GM12878 (cell line): ENCODE measurements at regions not wholly inside any gene's neighbourhood (a gene's known extent, or its start where the extent isn't known, plus 50 kb on each side); places are given as distances from the start of the nearest gene placed in this dataset.

Experiments
- ASH2L ChIP-seq: fragments of 300-600, 200-600 bp; sonication (generic); IDR thresholded peaks from 2 replicates; pipeline ENCODE4 v1.6.1; 2017; ENCODE audit warnings: low read depth, mild to moderate bottlenecking, borderline replicate concordance
- ATF7 ChIP-seq: fragments of 450-650 bp; IDR thresholded peaks from 2 replicates; pipeline ENCODE4 v1.6.1; 2016; ENCODE audit warnings: low read depth, mild to moderate bottlenecking
- BCLAF1 ChIP-seq: fragments of 450-650 bp; IDR thresholded peaks from 2 replicates; pipeline ENCODE4 v1.6.1; 2017; ENCODE audit warnings: antibody characterized with exemption, mild to moderate bottlenecking, moderate library complexity
- CREB1 ChIP-seq: IDR thresholded peaks from 2 replicates; pipeline ENCODE4 v1.6.1; 2012; ENCODE audit warnings: low read depth, mild to moderate bottlenecking, inconsistent platforms
- EZH2 ChIP-seq: IDR thresholded peaks from 2 replicates; pipeline ENCODE4 v1.6.1; 2012; ENCODE audit warnings: low read depth, mild to moderate bottlenecking, control low read depth, inconsistent platforms, low read length, borderline replicate concordance; ENCODE audit not compliant: control insufficient read depth
- FOS ChIP-seq: IDR thresholded peaks from 3 replicates; pipeline ENCODE4 v1.6.1; 2011; ENCODE audit warnings: borderline replicate concordance; ENCODE audit not compliant: insufficient read length; ENCODE audit errors: extremely low read depth
- HDAC6 ChIP-seq: fragments of 200-600 bp; sonication (generic); IDR thresholded peaks from one replicate; pipeline ENCODE4 v1.8.0; 2017; ENCODE audit warnings: antibody characterized with exemption; ENCODE audit not compliant: unreplicated experiment
- HSF1 ChIP-seq: fragments of 150-350 bp; IDR thresholded peaks from 2 replicates; pipeline ENCODE4 v1.6.1; 2014; ENCODE audit warnings: mild to moderate bottlenecking, low read depth, low read length
- IKZF1 ChIP-seq: fragments of 450-650 bp; conservative IDR thresholded peaks from 2 replicates; pipeline ENCODE4 v1.6.1; 2017; ENCODE audit warnings: antibody characterized with exemption, mild to moderate bottlenecking
- JUND ChIP-seq: IDR thresholded peaks from 2 replicates; pipeline ENCODE4 v1.6.1; 2012; ENCODE audit warnings: low read depth, mild to moderate bottlenecking, low read length, improper control_type of control experiment, moderate library complexity
- MEF2A ChIP-seq: IDR thresholded peaks from 2 replicates; pipeline ENCODE4 v1.6.1; 2011; ENCODE audit warnings: low read depth, mild to moderate bottlenecking, low read length, moderate library complexity; ENCODE audit not compliant: insufficient read depth
- MEF2B ChIP-seq: fragments of 450-650 bp; IDR thresholded peaks from 2 replicates; pipeline ENCODE4 v1.6.1; 2018; ENCODE audit warnings: mild to moderate bottlenecking, moderate library complexity; ENCODE audit not compliant: partially characterized antibody, poor library complexity, severe bottlenecking
- MTA3 ChIP-seq: IDR thresholded peaks from 2 replicates; pipeline ENCODE4 v1.6.1; 2012; ENCODE audit warnings: low read length, inconsistent platforms, borderline replicate concordance
- MYB ChIP-seq: fragments of 150-350 bp; IDR thresholded peaks from 2 replicates; pipeline ENCODE4 v1.6.1; 2014; ENCODE audit warnings: mild to moderate bottlenecking, low read depth, low read length, borderline replicate concordance
- NKRF ChIP-seq: fragments of 450-650 bp; conservative IDR thresholded peaks from 2 replicates; pipeline ENCODE4 v1.6.1; 2017; ENCODE audit warnings: mild to moderate bottlenecking, moderate library complexity
- NR2F1 ChIP-seq: fragments of 450-650 bp; conservative IDR thresholded peaks from 2 replicates; pipeline ENCODE4 v1.6.1; 2017; ENCODE audit warnings: mild to moderate bottlenecking
- POLR2AphosphoS5 ChIP-seq: IDR thresholded peaks from 2 replicates; pipeline ENCODE4 v1.6.1; 2011; ENCODE audit warnings: mild to moderate bottlenecking, low read length, inconsistent platforms
- RAD51 ChIP-seq: fragments of 450-650 bp; IDR thresholded peaks from 2 replicates; pipeline ENCODE4 v1.6.1; 2016; ENCODE audit warnings: moderate library complexity, mild to moderate bottlenecking, inconsistent platforms
- RELA ChIP-seq: fragments of 450-650 bp; IDR thresholded peaks from 2 replicates; pipeline ENCODE4 v1.8.0; 2014; ENCODE audit warnings: borderline replicate concordance; ENCODE audit not compliant: partially characterized antibody
- RELB ChIP-seq: fragments of 450-650 bp; IDR thresholded peaks from 2 replicates; pipeline ENCODE4 v1.6.1; 2017; ENCODE audit warnings: low read depth, mild to moderate bottlenecking, moderate library complexity
- SP1 ChIP-seq: IDR thresholded peaks from one replicate; pipeline ENCODE4 v1.6.1; 2011; ENCODE audit warnings: low read depth, low read length
- TAF1 ChIP-seq: IDR thresholded peaks from 2 replicates; pipeline ENCODE4 v1.6.1; 2011; ENCODE audit warnings: mild to moderate bottlenecking, low read depth, low read length, borderline replicate concordance

- TF ChIP-seq BCLAF1 (no peak), MTA3 (no peak), IKZF1 (peak; percentile 47), HSF1 (no peak), JUND (no peak), NKRF (no peak), NR2F1 (0 out of 2 replicates have a peak, but pooled peaks have one; percentile 27), ATF7 (peak; percentile 95), FOS (no peak), MEF2B (peak; percentile 26), CREB1 (no peak), RAD51 (no peak; the same call in 1 of the 2 replicates), ASH2L (no peak), MEF2A (no peak), HDAC6 (no peak), MYB (no peak), EZH2 (no peak), POLR2AphosphoS5 (no peak), TAF1 (no peak), RELB (0 out of 2 replicates have a peak, but pooled peaks have one; percentile 29), RELA (no peak), SP1 (no peak)
Measured at GRCh38 chr5:68447136-68447929, 231.8 kb downstream of the PIK3R1 start (continued).
